NCI-H524 (cell line): ENCODE measurements at regions not wholly inside any gene's neighbourhood (a gene's known extent, or its start where the extent isn't known, plus 50 kb on each side); places are given as distances from the start of the nearest gene placed in this dataset.

Experiments
- DNase-seq, 2 experiments: peaks; one replicate each; lab custom pipeline; 2025; lab: John Stamatoyannopoulos, UW

DNA sequence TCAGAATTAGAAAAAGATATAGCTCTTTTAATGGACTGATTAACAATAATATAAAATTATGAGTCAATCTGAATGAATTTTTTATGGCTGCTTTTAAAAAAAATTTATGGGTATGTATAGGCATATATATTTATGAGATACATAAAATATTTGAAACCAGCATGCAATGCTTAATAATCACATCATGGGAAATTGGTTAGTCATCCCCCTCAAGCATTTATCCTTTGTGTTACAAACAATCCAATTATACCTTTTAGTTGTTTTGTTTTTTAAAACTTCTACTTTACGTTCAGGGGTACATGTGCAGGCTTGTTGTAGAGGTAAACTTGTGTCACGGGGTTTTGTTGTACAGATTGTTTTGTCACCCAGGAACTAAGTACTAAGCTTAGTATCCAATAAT is 63.4 kb upstream of the HMGCLL1 start:
- no peak for DNase-seq

- no peak for DNase-seq
Observed at GRCh38 chr6:55636406-55637102, 57.6 kb upstream of the HMGCLL1 start.

GRCh38 chr6:55633471-55633870 is 54.5 kb upstream of the HMGCLL1 start:
- DNase-seq: no peak

GRCh38 chr6:55632953-55633352 is 54.0 kb upstream of the HMGCLL1 start:
- DNase-seq: no peak
